Gastrocnemius medialis (tissue), 4 donors: ENCODE measurements at regions not wholly inside any gene's neighbourhood (a gene's known extent, or its start where the extent isn't known, plus 50 kb on each side); places are given as distances from the start of the nearest gene placed in this dataset.

ENCODE experiments used
- POLR2A ChIP-seq, 2 donors: fragments of 450-650 bp; IDR thresholded peaks; one replicate each; pipeline ENCODE4 v1.6.1; 2017; ENCODE audit warnings: antibody characterized with exemption in 2 of 2, mild to moderate bottlenecking in 2 of 2, moderate library complexity in 2 of 2
- TF ChIP-seq, protein P1 (sequence below), 5 experiments: fragments of 450-650 bp in 3 of 5; fragments of 200-600 bp in 2 of 5; sonication (generic) in 2 of 5; IDR thresholded peaks in 4 of 5; conservative IDR thresholded peaks in 1 of 5; 1 replicate in 4 of 5; 2 replicates in 1 of 5; pipeline ENCODE4 v1.5.1; 2016 to 2019; ENCODE audit warnings: antibody characterized with exemption in 5 of 5, mild to moderate bottlenecking in 3 of 5, moderate library complexity in 3 of 5

DNA sequence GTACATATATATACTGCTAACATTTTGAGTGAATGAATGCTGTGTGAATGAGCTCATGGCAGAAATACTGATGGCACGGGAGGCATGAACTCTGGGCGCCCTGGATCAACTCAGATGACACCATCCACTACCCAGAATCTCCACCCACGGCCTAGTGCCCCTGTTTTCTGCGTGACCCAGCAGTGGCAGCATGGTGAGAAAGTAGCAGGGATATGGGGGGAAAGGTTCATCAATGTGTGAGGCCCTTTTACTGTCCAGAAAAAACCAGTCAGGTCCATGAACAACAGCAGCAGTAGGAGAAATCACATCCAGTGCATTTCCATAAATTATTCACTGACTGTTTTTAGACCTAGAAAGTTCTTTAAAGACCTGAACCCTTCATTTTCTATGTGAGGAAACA is 391.0 kb upstream of the NRP1 start:
- TF ChIP-seq POLR2A (IDR thresholded peaks at IDR 0.05): no peak
- TF ChIP-seq, protein P1, sequence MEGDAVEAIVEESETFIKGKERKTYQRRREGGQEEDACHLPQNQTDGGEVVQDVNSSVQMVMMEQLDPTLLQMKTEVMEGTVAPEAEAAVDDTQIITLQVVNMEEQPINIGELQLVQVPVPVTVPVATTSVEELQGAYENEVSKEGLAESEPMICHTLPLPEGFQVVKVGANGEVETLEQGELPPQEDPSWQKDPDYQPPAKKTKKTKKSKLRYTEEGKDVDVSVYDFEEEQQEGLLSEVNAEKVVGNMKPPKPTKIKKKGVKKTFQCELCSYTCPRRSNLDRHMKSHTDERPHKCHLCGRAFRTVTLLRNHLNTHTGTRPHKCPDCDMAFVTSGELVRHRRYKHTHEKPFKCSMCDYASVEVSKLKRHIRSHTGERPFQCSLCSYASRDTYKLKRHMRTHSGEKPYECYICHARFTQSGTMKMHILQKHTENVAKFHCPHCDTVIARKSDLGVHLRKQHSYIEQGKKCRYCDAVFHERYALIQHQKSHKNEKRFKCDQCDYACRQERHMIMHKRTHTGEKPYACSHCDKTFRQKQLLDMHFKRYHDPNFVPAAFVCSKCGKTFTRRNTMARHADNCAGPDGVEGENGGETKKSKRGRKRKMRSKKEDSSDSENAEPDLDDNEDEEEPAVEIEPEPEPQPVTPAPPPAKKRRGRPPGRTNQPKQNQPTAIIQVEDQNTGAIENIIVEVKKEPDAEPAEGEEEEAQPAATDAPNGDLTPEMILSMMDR (IDR thresholded peaks at IDR 0.05 in 4 of 5, conservative IDR thresholded peaks at IDR 0.05 in 1 of 5): no peak
